Loucy (cell line): ENCODE measurements at regions not wholly inside any gene's neighbourhood (a gene's known extent, or its start where the extent isn't known, plus 50 kb on each side); places are given as distances from the start of the nearest gene placed in this dataset.

Source experiments
- H2AFZ ChIP-seq: fragments of 200-600 bp; sonication (generic); 2 replicates; pipeline ENCODE4 v1.6.0; 2016; ENCODE audit warnings: antibody characterized with exemption, mild to moderate bottlenecking, low read length, moderate library complexity
- H3F3A ChIP-seq: fragments of 200-600 bp; 2 replicates; pipeline ENCODE4 v1.6.0; 2016; ENCODE audit warnings: antibody characterized with exemption, low read depth, mild to moderate bottlenecking
- H3K27me3 ChIP-seq: fragments of 200-600 bp; sonication (generic); 2 replicates; pipeline ENCODE4 v1.6.1; 2014; ENCODE audit warnings: low read length, mild to moderate bottlenecking; ENCODE audit not compliant: insufficient read depth, poor library complexity, severe bottlenecking
- H3K36me3 ChIP-seq: fragments of 200-600 bp; sonication (generic); 2 replicates; pipeline ENCODE4 v1.6.1; 2016; ENCODE audit warnings: low read length; ENCODE audit not compliant: insufficient read depth
- H3K4me1 ChIP-seq: fragments of 200-600 bp; sonication (generic); 2 replicates; pipeline ENCODE4 v1.5.1; 2014; ENCODE audit warnings: low read length, mild to moderate bottlenecking; ENCODE audit not compliant: insufficient read depth, poor library complexity, severe bottlenecking
- H3K4me2 ChIP-seq: fragments of 200-600 bp; sonication (generic); 2 replicates; pipeline ENCODE4 v1.6.0; 2014; ENCODE audit warnings: antibody characterized with exemption, low read length, low read depth, mild to moderate bottlenecking; ENCODE audit not compliant: poor library complexity, severe bottlenecking
- H3K4me3 ChIP-seq: fragments of 200-600 bp; sonication (generic); 2 replicates; pipeline ENCODE4 v1.5.1; 2014; ENCODE audit warnings: low read length, mild to moderate bottlenecking, mixed read lengths; ENCODE audit not compliant: poor library complexity, severe bottlenecking
- H3K79me2 ChIP-seq: fragments of 200-600 bp; sonication (generic); 2 replicates; pipeline ENCODE4 v1.6.1; 2014; ENCODE audit warnings: low read length; ENCODE audit not compliant: insufficient read depth
- H3K9ac ChIP-seq: fragments of 200-600 bp; sonication (generic); 2 replicates; pipeline ENCODE4 v1.6.0; 2014; ENCODE audit warnings: mild to moderate bottlenecking, low read depth, low read length, moderate library complexity; ENCODE audit not compliant: poor library complexity, severe bottlenecking
- H3K9me2 ChIP-seq: fragments of 200-600 bp; sonication (generic); replicated peaks from 2 replicates; pipeline ENCODE4 v1.6.1; 2016; ENCODE audit warnings: low read depth, low read length, mixed read lengths
- H3K9me3 ChIP-seq: fragments of 200-600 bp; sonication (generic); 2 replicates; pipeline ENCODE4 v1.6.1; 2014; ENCODE audit warnings: mild to moderate bottlenecking, antibody characterized with exemption, low read length, low read depth; ENCODE audit not compliant: insufficient read depth
- H4K20me1 ChIP-seq: fragments of 200-600 bp; sonication (generic); 2 replicates; pipeline ENCODE4 v1.6.0; 2014; ENCODE audit warnings: antibody characterized with exemption, low read length, mild to moderate bottlenecking; ENCODE audit not compliant: insufficient read depth, poor library complexity, severe bottlenecking
- CTCF ChIP-seq: fragments of 200-600 bp; sonication (generic); conservative IDR thresholded peaks from 2 replicates; pipeline ENCODE4 v1.5.1; 2014; ENCODE audit warnings: mild to moderate bottlenecking, antibody characterized with exemption, low read length
- EZH2phosphoT487 ChIP-seq: fragments of 200-600 bp; IDR thresholded peaks from 2 replicates; pipeline ENCODE4 v1.6.1; 2018; ENCODE audit warnings: antibody characterized with exemption, mild to moderate bottlenecking, moderate library complexity, borderline replicate concordance

DNA sequence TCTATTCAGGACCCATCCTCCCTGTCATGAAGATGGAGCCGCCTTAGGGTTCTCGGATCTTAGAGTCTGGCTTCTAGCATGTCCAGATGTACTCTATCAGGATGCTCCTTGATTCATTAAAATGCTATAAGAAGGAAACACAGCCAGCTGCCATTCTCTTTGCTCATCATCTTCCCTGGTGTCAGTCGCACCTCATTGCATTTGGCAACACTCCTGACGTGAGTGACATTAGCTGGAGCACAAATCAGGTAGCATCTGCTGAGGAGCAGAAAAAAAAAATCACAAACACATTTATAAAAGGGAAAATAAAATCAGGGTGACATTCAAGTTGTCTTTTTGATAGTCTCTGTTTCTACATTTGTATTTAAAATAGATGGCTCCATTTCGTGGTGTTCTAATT lies 226.1 kb upstream of the NMUR2 start:
- Histone ChIP-seq H3K9me3 (no peaks in the 10 kb centered on the region), H3K79me2 (no peaks in the 10 kb centered on the region), H3K27me3 (no peaks in the 10 kb centered on the region), H3K9ac (no peak overlapping the region), H3F3A (no peaks in the 10 kb centered on the region), H3K4me2 (no peak overlapping the region), H3K36me3 (no peaks in the 10 kb centered on the region), H4K20me1 (no peaks in the 10 kb centered on the region), H3K4me3 (no peak overlapping the region), H2AFZ (no peak overlapping the region), H3K4me1 (no peaks in the 10 kb centered on the region), H3K9me2 (no peaks in the 10 kb centered on the region)
- no peak for TF ChIP-seq EZH2phosphoT487
- TF ChIP-seq CTCF = no peak

- Histone ChIP-seq H3K9me2 (no peaks in the 10 kb centered on the region), H4K20me1 (no peaks in the 10 kb centered on the region), H2AFZ (no peak overlapping the region), H3K9ac (no peak overlapping the region), H3K79me2 (no peaks in the 10 kb centered on the region), H3K36me3 (no peaks in the 10 kb centered on the region), H3K4me1 (no peaks in the 10 kb centered on the region), H3K27me3 (no peaks in the 10 kb centered on the region), H3K9me3 (no peaks in the 10 kb centered on the region), H3K4me3 (no peak overlapping the region), H3K4me2 (no peak overlapping the region), H3F3A (no peaks in the 10 kb centered on the region)
- TF ChIP-seq EZH2phosphoT487 (no peak), CTCF (no peak)
Measured at GRCh38 chr5:152632360-152632759, 227.3 kb upstream of the NMUR2 start.

DNA sequence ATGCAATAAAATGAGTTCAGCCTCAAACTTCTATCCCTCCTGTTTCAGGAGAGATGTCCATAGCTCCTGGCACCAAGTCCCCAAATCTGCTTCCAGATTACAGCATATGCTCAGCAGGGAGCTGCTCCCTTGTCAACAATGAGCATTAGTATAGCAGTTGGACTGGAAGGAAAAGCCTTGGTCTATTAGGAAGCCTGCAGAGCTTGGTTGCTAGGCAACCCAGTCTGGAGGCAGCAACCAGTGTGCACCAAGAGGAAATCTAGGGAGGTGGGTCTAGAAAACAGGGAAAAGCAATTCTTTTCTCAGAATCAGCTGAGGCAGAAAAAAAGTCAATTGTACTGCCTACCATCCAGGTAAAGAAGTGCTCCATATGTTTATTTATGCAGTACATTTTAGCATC lies 229.5 kb upstream of the NMUR2 start:
- Histone ChIP-seq H3K36me3 (no peaks in the 10 kb centered on the region), H3K4me2 (no peak overlapping the region), H3F3A (no peaks in the 10 kb centered on the region), H3K4me1 (no peaks in the 10 kb centered on the region), H3K9me3 (no peaks in the 10 kb centered on the region), H3K9me2 (no peaks in the 10 kb centered on the region), H4K20me1 (no peaks in the 10 kb centered on the region), H2AFZ (no peak overlapping the region), H3K4me3 (no peak overlapping the region), H3K79me2 (no peaks in the 10 kb centered on the region), H3K9ac (no peak overlapping the region), H3K27me3 (no peaks in the 10 kb centered on the region)
- TF ChIP-seq CTCF (no peak), EZH2phosphoT487 (no peak)
